OCI-LY1 (cell line): ENCODE measurements at regions not wholly inside any gene's neighbourhood (a gene's known extent, or its start where the extent isn't known, plus 50 kb on each side); places are given as distances from the start of the nearest gene placed in this dataset.

ENCODE experiments used
- H2AFZ ChIP-seq: fragments of 200-600 bp; sonication (generic), shearing (Covaris generic); 2 replicates; pipeline ENCODE4 v1.6.0; 2014; ENCODE audit warnings: antibody characterized with exemption, mild to moderate bottlenecking, low read length
- H3F3A ChIP-seq: fragments of 200-600 bp; sonication (generic), shearing (Covaris generic); 2 replicates; pipeline ENCODE4 v1.6.0; 2014; ENCODE audit warnings: mild to moderate bottlenecking, antibody characterized with exemption, low read length, moderate library complexity; ENCODE audit not compliant: insufficient read depth
- H3K27ac ChIP-seq: fragments of 200-600 bp; sonication (generic); 2 replicates; pipeline ENCODE4 v1.5.1; 2014; ENCODE audit warnings: low read length, mixed run types, mild to moderate bottlenecking, low read depth; ENCODE audit not compliant: poor library complexity, severe bottlenecking
- H3K27me3 ChIP-seq: fragments of 200-600 bp; sonication (generic); 2 replicates; pipeline ENCODE4 v1.6.0; 2014; ENCODE audit warnings: antibody characterized with exemption, mild to moderate bottlenecking, low read length, moderate library complexity; ENCODE audit not compliant: insufficient read depth
- H3K36me3 ChIP-seq: fragments of 200-600 bp; sonication (generic); 2 replicates; pipeline ENCODE4 v1.6.1; 2014; ENCODE audit warnings: mild to moderate bottlenecking, antibody characterized with exemption, low read length, moderate library complexity, mixed read lengths; ENCODE audit not compliant: insufficient read depth
- H3K4me1 ChIP-seq: fragments of 200-600 bp; sonication (generic); 2 replicates; pipeline ENCODE4 v1.5.1; 2014; ENCODE audit warnings: mild to moderate bottlenecking, low read length, moderate library complexity; ENCODE audit not compliant: insufficient read depth, severe bottlenecking
- H3K4me2 ChIP-seq: fragments of 200-600 bp; sonication (generic), shearing (Covaris generic); 2 replicates; pipeline ENCODE4 v1.6.1; 2014; ENCODE audit warnings: low read length
- H3K4me3 ChIP-seq: fragments of 200-600 bp; sonication (generic); 2 replicates; pipeline ENCODE4 v1.5.1; 2014; ENCODE audit warnings: low read length, low read depth, mild to moderate bottlenecking, mixed read lengths; ENCODE audit not compliant: poor library complexity, severe bottlenecking
- H3K79me2 ChIP-seq: fragments of 200-600 bp; shearing (Covaris generic); 2 replicates; pipeline ENCODE4 v1.6.1; 2016; ENCODE audit warnings: mixed run types, low read length, mixed read lengths; ENCODE audit not compliant: insufficient read depth
- H3K9ac ChIP-seq: fragments of 200-600 bp; sonication (generic), shearing (Covaris generic); 2 replicates; pipeline ENCODE4 v1.6.1; 2014; ENCODE audit warnings: mild to moderate bottlenecking, low read length, mixed read lengths
- H3K9me2 ChIP-seq: fragments of 200-600 bp; sonication (generic), shearing (Covaris generic); 2 replicates; pipeline ENCODE4 v1.6.1; 2014; ENCODE audit warnings: low read depth, mild to moderate bottlenecking, low read length, mixed read lengths
- H3K9me3 ChIP-seq: fragments of 200-600 bp; shearing (Covaris generic); 2 replicates; pipeline ENCODE4 v1.6.1; 2014; ENCODE audit warnings: low read length, mixed read lengths
- H4K20me1 ChIP-seq: fragments of 200-600 bp; sonication (generic), shearing (Covaris generic); 2 replicates; pipeline ENCODE4 v1.6.0; 2016; ENCODE audit warnings: mild to moderate bottlenecking, low read length; ENCODE audit not compliant: insufficient read depth
- EZH2 ChIP-seq: fragments of 200-600 bp; sonication (generic), shearing (Covaris generic); IDR thresholded peaks from 2 replicates; pipeline ENCODE4 v1.8.0; 2017; ENCODE audit warnings: borderline replicate concordance, mixed run types, mild to moderate bottlenecking, antibody characterized with exemption, low read length, moderate library complexity, mixed read lengths
- TF ChIP-seq, protein P1 (sequence below): fragments of 200-600 bp; sonication (generic), shearing (Covaris generic); IDR thresholded peaks from 2 replicates; pipeline ENCODE4 v1.5.1; 2017; ENCODE audit warnings: mild to moderate bottlenecking, antibody characterized with exemption, low read length, moderate library complexity, mixed read lengths

DNA sequence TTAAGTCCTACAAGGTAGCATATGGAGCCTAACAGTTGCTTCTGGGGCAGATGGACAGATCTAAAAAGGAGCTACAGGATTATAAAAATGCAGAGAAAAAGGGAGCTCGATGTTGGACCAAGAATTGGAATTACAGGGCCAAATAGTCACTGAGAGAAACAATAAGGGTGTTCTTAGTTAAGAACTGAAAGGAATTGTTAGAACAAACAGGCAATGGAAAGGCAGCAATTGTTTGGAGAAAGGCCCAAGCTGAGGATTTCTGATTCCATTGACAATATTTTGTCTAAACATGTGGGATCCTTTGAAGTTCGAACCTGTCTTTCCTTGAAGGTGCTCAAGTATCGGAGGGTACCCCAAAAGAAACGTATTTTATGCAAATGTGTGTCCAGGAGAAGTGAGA, 513.6 kb upstream of the CDH8 start:
- Histone ChIP-seq H3F3A (no peaks in the 10 kb centered on the region), H3K27ac (no peak overlapping the region), H3K79me2 (no peaks in the 10 kb centered on the region), H4K20me1 (no peaks in the 10 kb centered on the region), H3K4me1 (no peaks in the 10 kb centered on the region), H3K4me3 (no peak overlapping the region), H3K9ac (no peak overlapping the region), H3K27me3 (no peaks in the 10 kb centered on the region), H3K4me2 (no peak overlapping the region), H2AFZ (no peak overlapping the region), H3K36me3 (no peaks in the 10 kb centered on the region), H3K9me3 (no peaks in the 10 kb centered on the region), H3K9me2 (no peaks in the 10 kb centered on the region)
- TF ChIP-seq, protein P1, sequence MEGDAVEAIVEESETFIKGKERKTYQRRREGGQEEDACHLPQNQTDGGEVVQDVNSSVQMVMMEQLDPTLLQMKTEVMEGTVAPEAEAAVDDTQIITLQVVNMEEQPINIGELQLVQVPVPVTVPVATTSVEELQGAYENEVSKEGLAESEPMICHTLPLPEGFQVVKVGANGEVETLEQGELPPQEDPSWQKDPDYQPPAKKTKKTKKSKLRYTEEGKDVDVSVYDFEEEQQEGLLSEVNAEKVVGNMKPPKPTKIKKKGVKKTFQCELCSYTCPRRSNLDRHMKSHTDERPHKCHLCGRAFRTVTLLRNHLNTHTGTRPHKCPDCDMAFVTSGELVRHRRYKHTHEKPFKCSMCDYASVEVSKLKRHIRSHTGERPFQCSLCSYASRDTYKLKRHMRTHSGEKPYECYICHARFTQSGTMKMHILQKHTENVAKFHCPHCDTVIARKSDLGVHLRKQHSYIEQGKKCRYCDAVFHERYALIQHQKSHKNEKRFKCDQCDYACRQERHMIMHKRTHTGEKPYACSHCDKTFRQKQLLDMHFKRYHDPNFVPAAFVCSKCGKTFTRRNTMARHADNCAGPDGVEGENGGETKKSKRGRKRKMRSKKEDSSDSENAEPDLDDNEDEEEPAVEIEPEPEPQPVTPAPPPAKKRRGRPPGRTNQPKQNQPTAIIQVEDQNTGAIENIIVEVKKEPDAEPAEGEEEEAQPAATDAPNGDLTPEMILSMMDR: no peak
- no peak for TF ChIP-seq EZH2

GRCh38 chr16:62548095-62548494, 511.9 kb upstream of the CDH8 start:
- Histone ChIP-seq H3K4me2 (no peak overlapping the region), H3F3A (no peaks in the 10 kb centered on the region), H3K4me1 (no peaks in the 10 kb centered on the region), H3K79me2 (no peaks in the 10 kb centered on the region), H3K36me3 (no peaks in the 10 kb centered on the region), H2AFZ (no peak overlapping the region), H3K27ac (no peak overlapping the region), H3K9ac (no peak overlapping the region), H3K27me3 (no peaks in the 10 kb centered on the region), H4K20me1 (no peaks in the 10 kb centered on the region), H3K4me3 (no peak overlapping the region), H3K9me3 (no peaks in the 10 kb centered on the region), H3K9me2 (no peaks in the 10 kb centered on the region)
- TF ChIP-seq, protein P1: no peak
- TF ChIP-seq EZH2: no peak

GRCh38 chr16:62546701-62547100, 510.5 kb upstream of the CDH8 start:
- no peaks in the 10 kb centered on the region for H3K36me3 ChIP-seq
- no peaks in the 10 kb centered on the region for H3F3A ChIP-seq
- H3K9me3 ChIP-seq: no peaks in the 10 kb centered on the region

More at GRCh38 chr16:62546701-62547100, 510.5 kb upstream of the CDH8 start:
- Histone ChIP-seq H3K9ac (no peak overlapping the region), H4K20me1 (no peaks in the 10 kb centered on the region), H3K4me2 (no peak overlapping the region), H3K27ac (no peak overlapping the region), H3K4me1 (no peaks in the 10 kb centered on the region), H2AFZ (no peak overlapping the region), H3K9me2 (no peaks in the 10 kb centered on the region), H3K27me3 (no peaks in the 10 kb centered on the region), H3K4me3 (no peak overlapping the region), H3K79me2 (no peaks in the 10 kb centered on the region)
- TF ChIP-seq, protein P1: no peak
- TF ChIP-seq EZH2: no peak
